HCT116 (cell line): ENCODE measurements at regions not wholly inside any gene's neighbourhood (a gene's known extent, or its start where the extent isn't known, plus 50 kb on each side); places are given as distances from the start of the nearest gene placed in this dataset.

ENCODE experiments used
- ATAC-seq: fragments of 200-7000 bp; cut with Tn5 transposase; 2 replicates; pipeline ENCODE4 v1.9.1; 2020; ENCODE audit warnings: mild to moderate bottlenecking, moderate library complexity
- BruUV-seq: library from RNA; stranded (reverse); fragments of 400-500 nt; replicated peaks from 2 replicates; lab custom pipeline; 2021; lab: Mats Ljungman, UMichigan
- CTCF ChIA-PET: fragments of 300-600 bp; sonication (Branson Sonifier 250); formaldehyde crosslinking; loops from one replicate; lab custom pipeline; 2021; ENCODE audit warnings: antibody characterized with exemption; lab: Charles Lee
- POLR2A ChIA-PET: fragments of 300-600, 350-600 bp; sonication (Branson Sonifier 250); formaldehyde crosslinking; loops from one replicate; lab custom pipeline; 2021; ENCODE audit warnings: antibody characterized with exemption; lab: Charles Lee
- RAD21 ChIA-PET, 2 experiments: fragments of 300-600 bp; sonication (Branson Sonifier 250); formaldehyde crosslinking; loops; one replicate each; lab custom pipeline; 2023; ENCODE audit warnings: low total read pairs in 2 of 2; ENCODE audit not compliant: uncharacterized antibody in 2 of 2, unreplicated experiment in 2 of 2, low non-redundant PET in 1 of 2; lab: Charles Lee
- DNase-seq: peaks from one replicate; pipeline ENCODE4 v3.0.0-alpha.2; 2010; ENCODE audit warnings: low read depth, low spot score
- H2AFZ ChIP-seq: fragments of 200-600 bp; shearing (Covaris generic), sonication (generic); 2 replicates; pipeline ENCODE4 v1.6.1; 2017; ENCODE audit warnings: low read depth, mixed run types, mixed read lengths, antibody characterized with exemption, low read length; ENCODE audit not compliant: poor library complexity, severe bottlenecking
- H3K27ac ChIP-seq: 2 replicates; pipeline ENCODE4 v1.5.1; 2012; ENCODE audit warnings: low read depth, low read length
- H3K27me3 ChIP-seq: fragments of 200-600 bp; sonication (generic); 2 replicates; pipeline ENCODE4 v1.6.1; 2016; ENCODE audit warnings: mixed run types, low read length, mixed read lengths; ENCODE audit not compliant: insufficient read depth
- H3K36me3 ChIP-seq, 2 experiments: fragments of 200-500 bp in 1 of 2; fragments of 200-600 bp in 1 of 2; sonication (Bioruptor generic) in 1 of 2; sonication (generic) in 1 of 2; 2 replicates each; pipeline versions ENCODE4 v1.5.1 to v1.6.1; 2014 to 2016; ENCODE audit warnings: low read length in 2 of 2, inconsistent platforms in 1 of 2, mixed read lengths in 1 of 2, mixed run types in 1 of 2; ENCODE audit not compliant: insufficient read depth in 2 of 2, control insufficient read depth in 1 of 2
- H3K4me1 ChIP-seq, 2 experiments: fragments of 200-600 bp in 1 of 2; sonication (generic) in 1 of 2; 2 replicates each; pipeline versions ENCODE4 v1.5.1 to v1.6.1; 2012 to 2017; ENCODE audit warnings: low read length in 2 of 2, inconsistent platforms in 1 of 2, mild to moderate bottlenecking in 1 of 2, mixed read lengths in 1 of 2, mixed run types in 1 of 2, moderate library complexity in 1 of 2; ENCODE audit not compliant: insufficient read depth in 2 of 2, control insufficient read depth in 1 of 2
- H3K4me2 ChIP-seq: fragments of 200-600 bp; sonication (generic); 2 replicates; pipeline ENCODE4 v1.6.1; 2017; ENCODE audit warnings: mixed run types, low read length, mixed read lengths
- H3K4me3 ChIP-seq, 2 experiments: fragments of 200-600 bp in 1 of 2; sonication (generic) in 1 of 2; replicated peaks in 1 of 2; 2 replicates each; pipeline ENCODE4 v1.5.1; 2011 to 2016; ENCODE audit warnings: low read length in 2 of 2, control low read depth in 1 of 2, low read depth in 1 of 2, mild to moderate bottlenecking in 1 of 2, mixed read lengths in 1 of 2, mixed run types in 1 of 2
- H3K79me2 ChIP-seq: fragments of 200-600 bp; sonication (generic); 2 replicates; pipeline ENCODE4 v1.6.1; 2017; ENCODE audit warnings: mild to moderate bottlenecking, mixed run types, low read length, moderate library complexity, mixed read lengths; ENCODE audit not compliant: insufficient read depth
- H3K9ac ChIP-seq: fragments of 200-600 bp; sonication (generic); 2 replicates; pipeline ENCODE4 v1.6.1; 2016; ENCODE audit warnings: low read length, mixed read lengths
- H3K9me2 ChIP-seq: fragments of 200-600 bp; sonication (generic), shearing (Covaris generic); 2 replicates; pipeline ENCODE4 v1.6.1; 2017; ENCODE audit warnings: mixed run types, mild to moderate bottlenecking, moderate library complexity; ENCODE audit not compliant: insufficient read depth
- H3K9me3 ChIP-seq, 2 experiments: fragments of 200-500 bp in 1 of 2; fragments of 200-600 bp in 1 of 2; sonication (Bioruptor generic) in 1 of 2; sonication (generic) in 1 of 2; 2 replicates each; pipeline ENCODE4 v1.6.1; 2014 to 2017; ENCODE audit warnings: low read length in 2 of 2, mixed read lengths in 2 of 2, inconsistent platforms in 1 of 2, low read depth in 1 of 2, mild to moderate bottlenecking in 1 of 2, mixed run types in 1 of 2, moderate library complexity in 1 of 2; ENCODE audit not compliant: control insufficient read depth in 1 of 2, insufficient read depth in 1 of 2
- H4K20me1 ChIP-seq: fragments of 200-600 bp; sonication (generic), shearing (Covaris generic); 2 replicates; pipeline ENCODE4 v1.6.1; 2017; ENCODE audit warnings: mixed run types, mild to moderate bottlenecking, moderate library complexity; ENCODE audit not compliant: insufficient read depth
- ATF3 ChIP-seq: IDR thresholded peaks from 2 replicates; pipeline ENCODE4 v1.6.1; 2012
- CEBPB ChIP-seq: IDR thresholded peaks from 2 replicates; pipeline ENCODE4 v1.6.1; 2012; ENCODE audit warnings: low read depth
- EGR1 ChIP-seq: IDR thresholded peaks from 2 replicates; pipeline ENCODE4 v1.6.1; 2012; ENCODE audit warnings: low read depth
- ELF1 ChIP-seq: IDR thresholded peaks from 2 replicates; pipeline ENCODE4 v1.6.1; 2012; ENCODE audit warnings: low read depth, borderline replicate concordance
- EZH2 ChIP-seq: fragments of 200-600 bp; sonication (generic); IDR thresholded peaks from 2 replicates; pipeline ENCODE4 v1.6.1; 2017; ENCODE audit warnings: antibody characterized with exemption, mixed run types
- EZH2phosphoT487 ChIP-seq: fragments of 200-600 bp; IDR thresholded peaks from 2 replicates; pipeline ENCODE4 v1.6.1; 2018; ENCODE audit warnings: antibody characterized with exemption, borderline replicate concordance
- FOSL1 ChIP-seq: IDR thresholded peaks from 2 replicates; pipeline ENCODE4 v1.6.1; 2012; ENCODE audit warnings: low read depth
- POLR2A ChIP-seq: IDR thresholded peaks from 2 replicates; pipeline ENCODE4 v1.7.0; 2011; ENCODE audit warnings: borderline replicate concordance; ENCODE audit not compliant: insufficient read depth, insufficient read length; ENCODE audit errors: extremely low read depth
- RAD21 ChIP-seq: IDR thresholded peaks from 2 replicates; pipeline ENCODE4 v1.6.1; 2012; ENCODE audit warnings: low read depth, mild to moderate bottlenecking
- SIN3A ChIP-seq: IDR thresholded peaks from 2 replicates; pipeline ENCODE4 v1.6.1; 2012; ENCODE audit warnings: low read depth
- SP1 ChIP-seq: IDR thresholded peaks from 2 replicates; pipeline ENCODE4 v1.6.1; 2012; ENCODE audit warnings: low read depth
- SRF ChIP-seq: IDR thresholded peaks from 2 replicates; pipeline ENCODE4 v1.6.1; 2012; ENCODE audit warnings: low read depth
- YY1 ChIP-seq: IDR thresholded peaks from 2 replicates; pipeline ENCODE4 v1.6.1; 2011; ENCODE audit warnings: low read length, low read depth, moderate library complexity, mild to moderate bottlenecking; ENCODE audit not compliant: insufficient replicate concordance; ENCODE audit errors: extremely low read depth
- ZBTB33 ChIP-seq: IDR thresholded peaks from 2 replicates; pipeline ENCODE4 v1.6.1; 2011; ENCODE audit warnings: mild to moderate bottlenecking, low read length, moderate library complexity; ENCODE audit not compliant: insufficient replicate concordance; ENCODE audit errors: extremely low read depth
- ZFX ChIP-seq: fragments of 450-650 bp; IDR thresholded peaks from 2 replicates; pipeline ENCODE4 v1.6.1; 2017
- ZNF274 ChIP-seq: fragments of 200-500 bp; sonication (Bioruptor generic); IDR thresholded peaks from 2 replicates; pipeline ENCODE4 v1.6.1; 2014; ENCODE audit warnings: mild to moderate bottlenecking, low read depth, low read length, inconsistent platforms
- intact Hi-C: fragments of 100-400 bp; cut with micrococcal nuclease; formaldehyde crosslinking; loops from 2 replicates; pipeline ENCODE4 v1.10.0; 2022

DNA sequence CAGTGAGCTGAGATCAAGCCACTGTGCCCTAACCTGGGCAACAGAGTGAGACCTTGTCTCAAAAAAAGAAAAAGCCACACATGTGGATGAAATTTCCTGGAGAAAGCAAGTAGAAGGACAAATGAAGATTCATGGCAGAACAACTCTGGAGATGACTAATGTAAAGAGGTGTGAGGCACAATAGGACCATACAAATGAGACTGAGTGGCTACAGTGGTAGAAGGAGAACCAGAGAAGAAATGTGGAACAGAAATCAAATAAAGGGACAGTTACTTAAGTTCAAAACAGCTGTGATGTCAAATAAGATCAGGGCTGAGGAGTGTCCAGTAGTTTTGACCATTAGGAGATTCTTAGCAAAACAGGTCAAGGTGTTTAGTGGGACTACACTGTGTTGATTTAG is 130.9 kb upstream of the CDK6 start (continued):
- TF ChIP-seq YY1 (no peak), EGR1 (no peak), SRF (no peak), SIN3A (no peak)

- Histone ChIP-seq H3K27ac (no peak overlapping the region), H4K20me1 (no peaks in the 10 kb centered on the region), H3K9me3 (no peaks in the 10 kb centered on the region), H3K27me3 (no peaks in the 10 kb centered on the region), H3K4me2 (no peak overlapping the region), H3K79me2 (no peaks in the 10 kb centered on the region), H3K4me3 (no peak overlapping the region), H2AFZ (no peak overlapping the region), H3K4me1 (no peaks in the 10 kb centered on the region), H3K9me2 (no peaks in the 10 kb centered on the region; the same call in 1 of the 2 replicates), H3K9ac (no peak overlapping the region), H3K36me3 (no peaks in the 10 kb centered on the region)
- DNase-seq = no peak
- ChIA-PET POLR2A (no interaction called here), CTCF (no interaction called here), RAD21 (no interaction called here)
- no peak for TF ChIP-seq RAD21
- TF ChIP-seq ZFX = no peak
- TF ChIP-seq ZBTB33 = no peak
- TF ChIP-seq CEBPB = no peak
- no peak for TF ChIP-seq FOSL1
- TF ChIP-seq EZH2 = no peak
- no peak for TF ChIP-seq SP1
- TF ChIP-seq EGR1 = no peak
- no peak for TF ChIP-seq SIN3A
- TF ChIP-seq POLR2A = no peak
- no peak for TF ChIP-seq EZH2phosphoT487
- TF ChIP-seq ATF3 = no peak
- TF ChIP-seq ZNF274 = no peak
- no peak for TF ChIP-seq ELF1
- TF ChIP-seq SRF = no peak
- intact Hi-C loops = no loop called here
- BruUV-seq = no TSS peak
- ATAC-seq = no peak
These were observed 127.8 kb upstream of the CDK6 start for GRCh38 chr7:92964141-92964540.
